ENCODE measurements at regions not wholly inside any gene's neighbourhood (a gene's known extent, or its start where the extent isn't known, plus 50 kb on each side); places are given as distances from the start of the nearest gene placed in this dataset.
"Not testable (repeated sequence)": the region's sequence is repeated elsewhere in the genome, so short reads cannot be mapped to it uniquely, and the experiment has no call there.

DNA sequence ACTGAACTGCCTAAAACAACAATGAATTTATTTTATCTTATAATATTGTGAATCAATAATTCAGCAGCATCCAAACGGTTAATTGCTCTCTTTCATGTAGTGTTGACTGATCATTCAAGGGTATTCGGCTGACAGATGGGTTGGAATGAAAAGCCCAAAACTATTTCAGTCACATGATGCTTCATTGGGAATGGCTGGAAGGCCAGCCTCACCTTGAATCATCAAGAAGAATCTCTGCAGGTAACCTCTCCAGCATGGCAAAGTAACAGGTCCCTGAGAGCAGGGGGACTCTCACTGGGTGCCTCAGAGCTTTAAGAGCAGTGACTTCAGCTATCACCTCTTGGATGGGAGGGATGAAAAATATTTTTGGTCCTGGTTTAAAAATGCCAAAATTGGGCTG lies 1395.7 kb downstream of the OLFM4 start:
- Histone ChIP-seq H3K36me3 (ENCODE audit: insufficient read depth, low read length) (no peaks in the 10 kb centered on the region), H3K27ac (ENCODE audit: low read depth, low read length) (no peak overlapping the region), H3K4me3 (ENCODE audit: insufficient read depth, low read depth, low read length) (no peak overlapping the region), H3K9ac (ENCODE audit: low read length) (no peak overlapping the region), H3K27me3 (ENCODE audit: insufficient read depth, low read length) (no peaks in the 10 kb centered on the region), H3K9me3 (ENCODE audit: insufficient read depth, low read depth, low read length) (peaks cover 2% of the 10 kb centered on the region), H3K79me2 (ENCODE audit: insufficient read depth, low read length) (no peaks in the 10 kb centered on the region), H3K4me2 (ENCODE audit: low read length) (no peak overlapping the region), H2AFZ (ENCODE audit: low read depth, low read length) (no peak overlapping the region), H4K20me1 (ENCODE audit: insufficient read depth, low read length) (no peaks in the 10 kb centered on the region), H3K4me1 (ENCODE audit: insufficient read depth, low read length) (no peaks in the 10 kb centered on the region)
- FAIRE-seq, result no peak
- no peaks in the 10 kb centered on the region for H3K4me1 Mint-ChIP-seq (ENCODE audit: low read depth, unreplicated experiment)
- TF ChIP-seq, protein P1, sequence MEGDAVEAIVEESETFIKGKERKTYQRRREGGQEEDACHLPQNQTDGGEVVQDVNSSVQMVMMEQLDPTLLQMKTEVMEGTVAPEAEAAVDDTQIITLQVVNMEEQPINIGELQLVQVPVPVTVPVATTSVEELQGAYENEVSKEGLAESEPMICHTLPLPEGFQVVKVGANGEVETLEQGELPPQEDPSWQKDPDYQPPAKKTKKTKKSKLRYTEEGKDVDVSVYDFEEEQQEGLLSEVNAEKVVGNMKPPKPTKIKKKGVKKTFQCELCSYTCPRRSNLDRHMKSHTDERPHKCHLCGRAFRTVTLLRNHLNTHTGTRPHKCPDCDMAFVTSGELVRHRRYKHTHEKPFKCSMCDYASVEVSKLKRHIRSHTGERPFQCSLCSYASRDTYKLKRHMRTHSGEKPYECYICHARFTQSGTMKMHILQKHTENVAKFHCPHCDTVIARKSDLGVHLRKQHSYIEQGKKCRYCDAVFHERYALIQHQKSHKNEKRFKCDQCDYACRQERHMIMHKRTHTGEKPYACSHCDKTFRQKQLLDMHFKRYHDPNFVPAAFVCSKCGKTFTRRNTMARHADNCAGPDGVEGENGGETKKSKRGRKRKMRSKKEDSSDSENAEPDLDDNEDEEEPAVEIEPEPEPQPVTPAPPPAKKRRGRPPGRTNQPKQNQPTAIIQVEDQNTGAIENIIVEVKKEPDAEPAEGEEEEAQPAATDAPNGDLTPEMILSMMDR (IDR thresholded peaks at IDR 0.05; ENCODE audit: insufficient read depth, low read depth, low read length), result no peak
- TF ChIP-seq EZH2 (IDR thresholded peaks at IDR 0.05; ENCODE audit: insufficient read depth, low read length), result no peak
- no peaks in the 10 kb centered on the region for H3K27me3 Mint-ChIP-seq (ENCODE audit: low read depth, unreplicated experiment)
- H3K9me3 Mint-ChIP-seq (ENCODE audit: unreplicated experiment), result no peaks in the 10 kb centered on the region
- no peak overlapping the region for H3K27ac Mint-ChIP-seq (ENCODE audit: unreplicated experiment)
- DNase-seq (ENCODE audit: low read depth), result no peak
- no peak overlapping the region for H3K4me3 Mint-ChIP-seq (ENCODE audit: unreplicated experiment)
- H3K36me3 Mint-ChIP-seq (ENCODE audit: low read depth, unreplicated experiment), result no peaks in the 10 kb centered on the region

DNA sequence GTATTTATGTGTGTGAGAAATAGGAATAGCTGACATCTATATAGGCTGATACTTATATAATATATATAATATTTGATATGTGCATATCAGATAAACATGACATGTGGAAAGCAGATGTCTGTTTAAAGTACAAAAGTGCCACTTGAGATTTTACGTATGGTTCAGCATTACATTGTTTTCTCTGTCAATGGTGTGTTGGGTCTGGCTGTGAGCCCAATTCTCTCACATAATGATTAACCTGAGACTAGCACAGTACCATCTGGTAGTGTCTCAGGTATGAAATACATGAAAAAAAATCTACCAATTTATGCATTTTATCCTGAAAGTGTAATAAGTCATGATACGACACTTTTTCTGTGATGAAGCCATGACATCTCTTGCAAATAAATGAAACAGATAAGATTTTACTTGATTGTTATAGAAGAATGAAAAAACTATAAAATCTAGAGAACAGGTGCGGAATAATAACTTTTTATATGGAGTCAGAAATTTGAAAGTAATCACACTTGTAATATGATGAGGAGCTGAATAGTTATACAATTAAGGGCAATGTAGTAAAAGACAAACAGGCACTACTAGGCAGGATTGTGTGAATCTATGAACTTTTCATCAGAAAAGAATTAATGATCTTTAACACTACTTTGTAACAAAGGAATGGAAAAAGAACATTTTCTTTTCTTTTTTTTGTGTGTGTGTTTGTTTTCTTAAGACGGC lies 1405.0 kb downstream of the OLFM4 start:
- no peaks in the 10 kb centered on the region for H3K36me3 Mint-ChIP-seq (ENCODE audit: low read depth, unreplicated experiment)
- Histone ChIP-seq H3K4me2 (ENCODE audit: low read length) (no peak overlapping the region), H3K27me3 (ENCODE audit: insufficient read depth, low read length) (no peaks in the 10 kb centered on the region), H3K9ac (ENCODE audit: low read length) (no peak overlapping the region), H3K27ac (ENCODE audit: low read depth, low read length) (no peak overlapping the region), H3K79me2 (ENCODE audit: insufficient read depth, low read length) (no peaks in the 10 kb centered on the region), H3K4me1 (ENCODE audit: insufficient read depth, low read length) (no peaks in the 10 kb centered on the region), H3K4me3 (ENCODE audit: insufficient read depth, low read depth, low read length) (no peak overlapping the region), H4K20me1 (ENCODE audit: insufficient read depth, low read length) (no peaks in the 10 kb centered on the region), H3K36me3 (ENCODE audit: insufficient read depth, low read length) (no peaks in the 10 kb centered on the region), H2AFZ (ENCODE audit: low read depth, low read length) (no peak overlapping the region), H3K9me3 (ENCODE audit: insufficient read depth, low read depth, low read length) (no peaks in the 10 kb centered on the region)
- H3K4me1 Mint-ChIP-seq (ENCODE audit: low read depth, unreplicated experiment), result no peaks in the 10 kb centered on the region
- no peak overlapping the region for H3K4me3 Mint-ChIP-seq (ENCODE audit: unreplicated experiment)
- no peak for FAIRE-seq
- DNase-seq (ENCODE audit: low read depth), result no peak
- H3K9me3 Mint-ChIP-seq (ENCODE audit: unreplicated experiment), result peaks cover 2% of the 10 kb centered on the region
- TF ChIP-seq, protein P1 (IDR thresholded peaks at IDR 0.05; ENCODE audit: insufficient read depth, low read depth, low read length), result no peak
- TF ChIP-seq EZH2 (IDR thresholded peaks at IDR 0.05; ENCODE audit: insufficient read depth, low read length), result no peak
- H3K27me3 Mint-ChIP-seq (ENCODE audit: low read depth, unreplicated experiment), result no peaks in the 10 kb centered on the region
- no peak overlapping the region for H3K27ac Mint-ChIP-seq (ENCODE audit: unreplicated experiment)

DNA sequence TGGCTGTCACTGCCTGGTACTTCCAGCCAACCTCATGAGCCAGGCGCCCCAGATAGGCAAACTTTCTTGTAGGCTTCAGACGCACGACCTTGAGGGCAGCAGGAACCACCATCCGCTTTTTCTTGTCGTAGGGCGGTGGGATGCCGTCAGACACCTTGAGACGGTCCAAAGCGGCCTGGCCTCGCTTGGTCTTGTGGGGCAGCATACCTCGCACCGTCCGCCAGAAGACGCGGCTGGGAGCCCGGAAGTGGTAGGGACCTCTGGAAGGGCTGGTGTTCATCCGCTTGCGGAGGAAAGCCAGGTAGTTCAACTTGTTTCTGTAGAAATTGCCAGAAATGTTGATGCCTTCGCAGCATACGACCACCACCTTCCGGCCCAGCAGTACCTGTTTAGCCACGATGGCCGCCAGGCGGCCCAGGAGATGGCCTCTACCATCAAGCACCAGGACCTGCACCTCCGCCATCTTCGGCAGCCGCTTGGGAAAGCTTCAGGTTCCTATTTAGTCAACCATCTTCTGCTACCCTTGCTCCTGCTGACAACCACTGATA lies 1412.3 kb downstream of the OLFM4 start:
- H3K4me1 ChIP-seq (ENCODE audit: insufficient read depth, low read length); H3K27ac Mint-ChIP-seq (ENCODE audit: unreplicated experiment); H3K27ac ChIP-seq (ENCODE audit: low read depth, low read length); H2AFZ ChIP-seq (ENCODE audit: low read depth, low read length); H3K4me1 Mint-ChIP-seq (ENCODE audit: low read depth, unreplicated experiment); H3K4me3 Mint-ChIP-seq (ENCODE audit: unreplicated experiment); H3K9me3 Mint-ChIP-seq (ENCODE audit: unreplicated experiment); H3K36me3 Mint-ChIP-seq (ENCODE audit: low read depth, unreplicated experiment); H3K4me2 ChIP-seq (ENCODE audit: low read length); H3K36me3 ChIP-seq (ENCODE audit: insufficient read depth, low read length); FAIRE-seq; H3K9me3 ChIP-seq (ENCODE audit: insufficient read depth, low read depth, low read length); H3K27me3 Mint-ChIP-seq (ENCODE audit: low read depth, unreplicated experiment); H3K27me3 ChIP-seq (ENCODE audit: insufficient read depth, low read length); H4K20me1 ChIP-seq (ENCODE audit: insufficient read depth, low read length); DNase-seq (ENCODE audit: low read depth); H3K9ac ChIP-seq (ENCODE audit: low read length); H3K79me2 ChIP-seq (ENCODE audit: insufficient read depth, low read length); H3K4me3 ChIP-seq (ENCODE audit: insufficient read depth, low read depth, low read length): not testable (repeated sequence)

All from astrocyte (in vitro differentiated cells and primary cell).